ENCODE measurements at regions not wholly inside any gene's neighbourhood (a gene's known extent, or its start where the extent isn't known, plus 50 kb on each side); places are given as distances from the start of the nearest gene placed in this dataset.

DNA sequence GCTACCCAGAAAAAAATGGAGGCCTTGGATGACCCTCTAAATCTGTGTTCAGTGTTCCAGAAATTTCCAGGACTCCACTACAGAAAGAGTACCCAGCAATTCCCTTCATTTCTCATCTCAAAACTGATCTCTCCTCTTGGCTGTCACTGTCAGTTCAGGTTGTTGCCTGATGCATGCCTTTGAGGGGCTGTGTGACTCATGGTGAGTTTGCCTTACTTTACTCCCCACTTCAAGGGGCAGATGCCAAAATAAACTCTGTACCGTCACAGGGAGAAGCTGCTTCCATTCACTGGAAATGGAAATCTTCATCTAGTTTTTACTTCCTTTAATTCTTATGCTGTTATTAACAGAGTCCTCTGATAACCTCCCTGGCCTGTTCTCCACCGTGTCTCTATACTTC, 1075.0 kb downstream of the DIAPH3 start:
- intact Hi-C loops (cut with DNase I; ENCODE audit: low total_unique reads) = no loop called here
- 43% methylated on average over 2 of the region's 2 CpGs for WGBS, 2 donors

DNA sequence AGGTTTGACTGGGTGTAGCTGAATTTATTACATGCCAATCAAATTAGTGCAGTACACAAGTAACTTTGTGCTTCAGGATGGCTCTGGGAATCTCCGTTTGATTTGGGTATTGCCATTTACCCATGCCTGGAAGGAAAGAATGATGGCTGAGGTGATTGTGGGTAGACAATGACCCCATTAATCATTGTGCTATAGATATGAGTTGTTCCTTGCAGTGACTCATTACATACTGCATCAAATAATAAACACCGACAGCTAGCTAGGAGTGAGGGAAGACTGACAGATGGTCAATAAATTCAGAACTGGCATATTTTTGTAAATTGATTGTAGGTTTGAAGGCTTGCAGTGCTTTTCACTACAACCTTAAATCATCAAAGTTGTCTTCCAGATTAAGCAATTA, 1069.5 kb downstream of the DIAPH3 start:
- Histone ChIP-seq H3K9me3 (no peaks in the 10 kb centered on the region), H3K36me3 (ENCODE audit: low read depth, missing control alignments) (no peaks in the 10 kb centered on the region), H3K4me3 (no peak overlapping the region), H3K4me1 (no peaks in the 10 kb centered on the region), H3K27me3 (no peaks in the 10 kb centered on the region), H3K27ac (no peak overlapping the region)
- intact Hi-C loops (cut with DNase I; ENCODE audit: low total_unique reads) = no loop called here
- 55 to 78% methylated on average over 2 of the region's 2 CpGs for WGBS, 2 donors
- no peak for DNase-seq
- TF ChIP-seq POLR2A (IDR thresholded peaks at IDR 0.05) = no peak
- TF ChIP-seq, protein P1, sequence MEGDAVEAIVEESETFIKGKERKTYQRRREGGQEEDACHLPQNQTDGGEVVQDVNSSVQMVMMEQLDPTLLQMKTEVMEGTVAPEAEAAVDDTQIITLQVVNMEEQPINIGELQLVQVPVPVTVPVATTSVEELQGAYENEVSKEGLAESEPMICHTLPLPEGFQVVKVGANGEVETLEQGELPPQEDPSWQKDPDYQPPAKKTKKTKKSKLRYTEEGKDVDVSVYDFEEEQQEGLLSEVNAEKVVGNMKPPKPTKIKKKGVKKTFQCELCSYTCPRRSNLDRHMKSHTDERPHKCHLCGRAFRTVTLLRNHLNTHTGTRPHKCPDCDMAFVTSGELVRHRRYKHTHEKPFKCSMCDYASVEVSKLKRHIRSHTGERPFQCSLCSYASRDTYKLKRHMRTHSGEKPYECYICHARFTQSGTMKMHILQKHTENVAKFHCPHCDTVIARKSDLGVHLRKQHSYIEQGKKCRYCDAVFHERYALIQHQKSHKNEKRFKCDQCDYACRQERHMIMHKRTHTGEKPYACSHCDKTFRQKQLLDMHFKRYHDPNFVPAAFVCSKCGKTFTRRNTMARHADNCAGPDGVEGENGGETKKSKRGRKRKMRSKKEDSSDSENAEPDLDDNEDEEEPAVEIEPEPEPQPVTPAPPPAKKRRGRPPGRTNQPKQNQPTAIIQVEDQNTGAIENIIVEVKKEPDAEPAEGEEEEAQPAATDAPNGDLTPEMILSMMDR (IDR thresholded peaks at IDR 0.05) = no peak

More for the DNA sequence above, 1075.0 kb downstream of the DIAPH3 start:
- Histone ChIP-seq H3K27me3 (no peaks in the 10 kb centered on the region), H3K27ac (no peak overlapping the region), H3K4me1 (no peaks in the 10 kb centered on the region), H3K36me3 (ENCODE audit: low read depth, missing control alignments) (no peaks in the 10 kb centered on the region), H3K9me3 (no peaks in the 10 kb centered on the region), H3K4me3 (no peak overlapping the region)
- no peak for DNase-seq
- TF ChIP-seq, protein P1 (IDR thresholded peaks at IDR 0.05) = no peak
- no peak for TF ChIP-seq POLR2A (IDR thresholded peaks at IDR 0.05)

DNA sequence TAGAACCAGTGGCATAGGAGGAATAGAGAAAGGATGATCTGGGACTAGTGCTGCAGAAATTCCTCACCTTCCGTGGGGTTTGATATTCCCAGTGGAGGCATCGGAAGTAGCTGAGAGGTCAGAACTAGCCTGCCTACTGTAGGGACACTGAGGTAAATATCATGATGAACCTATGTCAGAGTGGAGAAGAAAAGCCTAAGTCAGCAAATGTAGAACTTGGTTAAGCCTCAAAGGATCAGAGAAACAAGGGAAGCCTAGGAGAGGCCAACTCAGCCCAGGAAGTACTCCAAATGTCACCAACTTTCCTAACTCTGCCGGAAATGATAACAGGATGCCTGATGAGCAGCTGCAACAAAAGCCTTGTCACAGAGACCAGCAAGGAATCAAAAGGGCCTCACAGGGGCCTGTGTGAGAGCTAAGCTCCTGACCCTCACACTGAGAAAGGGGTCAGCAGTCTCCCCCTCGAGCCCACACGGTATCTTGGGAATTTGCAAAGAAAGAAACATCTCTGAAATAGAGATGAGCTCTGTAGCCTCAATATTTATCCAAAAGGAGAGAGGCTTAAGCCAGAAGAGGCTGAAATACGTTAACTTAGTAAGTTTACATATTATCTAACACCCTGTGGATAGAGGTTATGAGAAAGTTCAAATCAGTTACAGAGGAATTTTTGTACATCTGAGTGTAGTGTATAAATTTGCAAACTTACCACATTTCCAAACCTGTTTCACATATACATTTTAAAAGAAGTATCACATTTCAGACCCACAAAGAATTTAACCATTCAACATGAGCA, 1064.3 kb downstream of the DIAPH3 start:
- 67% methylated on average over 6 of the region's 6 CpGs for WGBS, 2 donors
- Histone ChIP-seq H3K27ac (no peak overlapping the region), H3K9me3 (no peaks in the 10 kb centered on the region), H3K36me3 (ENCODE audit: low read depth, missing control alignments) (no peaks in the 10 kb centered on the region), H3K27me3 (no peaks in the 10 kb centered on the region), H3K4me1 (no peaks in the 10 kb centered on the region), H3K4me3 (no peak overlapping the region)
- no peak for DNase-seq
- intact Hi-C loops (cut with DNase I; ENCODE audit: low total_unique reads) = no loop called here
- no peak for TF ChIP-seq POLR2A (IDR thresholded peaks at IDR 0.05)
- TF ChIP-seq, protein P1 (IDR thresholded peaks at IDR 0.05) = no peak

DNA sequence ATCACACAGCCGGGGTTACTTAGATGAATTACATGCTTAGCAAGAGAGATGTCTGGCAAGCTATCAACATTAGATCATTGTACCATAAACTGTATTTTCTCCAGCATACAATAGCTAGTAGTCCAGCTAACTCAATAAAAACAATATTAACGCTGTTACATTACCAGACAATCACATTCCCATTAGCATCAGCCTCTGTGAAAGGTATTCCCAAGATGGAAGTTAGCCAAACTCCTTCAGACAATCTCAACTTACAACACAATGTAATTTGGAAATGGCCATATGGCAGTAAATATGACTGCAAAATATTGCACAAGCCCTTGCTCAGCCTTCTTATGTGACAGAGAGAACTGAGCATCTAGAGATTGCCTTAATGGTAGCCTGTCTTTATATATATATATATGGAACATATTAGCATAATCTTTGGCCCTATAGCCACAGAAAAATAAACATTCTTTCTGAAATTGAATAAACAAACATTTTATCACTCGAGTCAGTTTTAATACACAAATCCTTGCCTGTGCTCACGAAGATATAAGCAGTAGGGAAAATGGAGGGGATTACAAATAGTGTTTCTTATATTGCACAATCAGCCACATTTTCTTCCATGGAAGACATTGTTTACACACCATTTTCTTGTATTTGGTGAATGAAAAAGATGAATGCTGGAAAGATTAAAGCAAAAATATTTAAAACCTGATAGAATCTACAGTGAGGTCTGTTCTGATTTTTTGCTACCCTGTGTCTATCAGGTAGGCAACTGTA, 1060.5 kb downstream of the DIAPH3 start:
- Histone ChIP-seq H3K4me3 (no peak overlapping the region), H3K9me3 (no peaks in the 10 kb centered on the region), H3K4me1 (no peaks in the 10 kb centered on the region), H3K36me3 (ENCODE audit: low read depth, missing control alignments) (no peaks in the 10 kb centered on the region), H3K27ac (no peak overlapping the region), H3K27me3 (no peaks in the 10 kb centered on the region)
- DNase-seq = no peak
- intact Hi-C loops (cut with DNase I; ENCODE audit: low total_unique reads) = no loop called here
- no peak for TF ChIP-seq POLR2A (IDR thresholded peaks at IDR 0.05)
- TF ChIP-seq, protein P1 (IDR thresholded peaks at IDR 0.05) = no peak
- 70 to 74% methylated on average over 4 of the region's 4 CpGs for WGBS, 2 donors
